NCI-H345 (cell line): ENCODE measurements at regions not wholly inside any gene's neighbourhood (a gene's known extent, or its start where the extent isn't known, plus 50 kb on each side); places are given as distances from the start of the nearest gene placed in this dataset.

ENCODE experiments used
- DNase-seq: peaks from one replicate; lab custom pipeline; 2025; lab: John Stamatoyannopoulos, UW

GRCh38 chr2:121969166-121969565 lies 213.7 kb downstream of the TSN start:
- DNase-seq: no peak

- no peak for DNase-seq
Measured at GRCh38 chr2:121969766-121970639, 214.6 kb downstream of the TSN start.

DNA sequence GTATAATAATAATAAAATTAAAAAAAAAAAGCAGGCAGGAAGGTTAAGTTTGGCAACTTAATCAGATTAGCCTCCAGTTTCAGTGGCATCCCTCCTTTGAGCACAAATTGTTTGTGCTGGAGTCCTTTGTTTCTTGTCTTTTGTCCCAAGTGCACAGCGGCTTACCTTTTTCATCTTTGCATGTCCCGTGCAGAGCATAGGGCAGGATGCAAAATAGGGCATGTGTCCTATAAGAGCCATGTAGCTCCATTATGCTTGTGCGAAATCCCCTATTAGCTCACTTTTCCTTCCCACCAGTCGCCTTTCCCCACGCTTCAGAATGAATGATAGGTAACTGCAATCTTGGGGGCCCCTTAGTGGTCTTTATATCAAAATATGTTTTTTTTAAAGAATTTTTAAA lies 216.8 kb downstream of the TSN start:
- no peak for DNase-seq

DNA sequence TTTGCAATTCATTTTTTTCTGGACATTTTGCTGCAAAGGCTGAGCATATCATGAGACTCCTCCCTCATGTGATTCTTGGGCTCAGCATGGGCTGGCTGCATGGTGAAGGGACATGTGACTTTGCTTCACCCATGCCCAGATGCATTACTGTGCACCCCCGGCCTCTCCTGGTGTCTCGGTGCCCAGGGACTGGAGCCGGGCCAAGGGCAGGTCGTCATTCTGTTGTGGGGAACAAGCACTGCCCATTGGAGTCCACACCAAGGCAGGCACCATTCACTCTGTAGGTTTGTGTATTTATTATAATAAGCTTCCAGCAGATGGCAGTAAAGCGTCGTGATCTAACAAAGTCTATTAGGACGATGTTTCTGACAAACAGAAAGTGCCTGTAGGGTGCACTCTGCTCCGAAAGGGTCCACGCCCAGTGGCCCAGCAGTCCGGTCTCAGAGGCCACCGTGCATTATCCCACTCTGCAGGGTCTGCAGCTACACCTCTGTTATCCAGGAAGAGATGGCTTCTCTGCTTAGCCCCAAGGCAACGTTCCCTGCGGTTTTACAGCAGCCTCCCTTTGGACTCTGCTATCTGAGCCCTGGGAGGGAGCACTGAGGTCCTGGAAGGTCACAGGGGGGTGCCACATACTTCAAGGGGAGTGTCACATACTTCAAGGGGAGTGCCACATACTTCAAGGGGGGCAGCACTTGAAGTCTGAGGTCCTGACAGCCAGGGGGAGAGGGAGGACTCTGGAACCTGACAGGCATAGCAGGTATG lies 219.6 kb downstream of the TSN start:
- peak; percentile 86 for DNase-seq

GRCh38 chr2:121976926-121977325 lies 221.5 kb downstream of the TSN start:
- DNase-seq: no peak

GRCh38 chr2:121977326-121977725 lies 221.9 kb downstream of the TSN start:
- DNase-seq: no peak

DNA sequence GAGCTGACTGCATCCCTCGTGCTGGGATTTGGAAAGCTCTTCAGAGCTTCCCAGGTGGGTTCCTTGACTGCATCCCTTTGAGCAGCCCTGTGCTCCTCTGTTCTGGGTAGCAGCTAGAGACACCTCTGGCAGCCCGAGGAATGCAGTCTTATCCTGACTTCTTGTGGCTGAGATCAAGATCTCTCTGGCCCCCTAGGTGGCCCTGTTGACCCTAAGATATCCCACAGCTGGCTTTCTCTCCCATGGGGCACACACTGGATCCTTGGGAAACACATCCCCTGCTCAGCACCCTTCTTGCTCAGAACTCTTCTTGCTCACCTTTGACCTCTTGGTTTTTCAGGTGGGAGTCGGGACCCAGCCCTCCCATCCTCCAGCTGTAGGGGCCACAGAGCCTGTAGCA lies 237.2 kb downstream of the TSN start:
- no peak for DNase-seq

DNA sequence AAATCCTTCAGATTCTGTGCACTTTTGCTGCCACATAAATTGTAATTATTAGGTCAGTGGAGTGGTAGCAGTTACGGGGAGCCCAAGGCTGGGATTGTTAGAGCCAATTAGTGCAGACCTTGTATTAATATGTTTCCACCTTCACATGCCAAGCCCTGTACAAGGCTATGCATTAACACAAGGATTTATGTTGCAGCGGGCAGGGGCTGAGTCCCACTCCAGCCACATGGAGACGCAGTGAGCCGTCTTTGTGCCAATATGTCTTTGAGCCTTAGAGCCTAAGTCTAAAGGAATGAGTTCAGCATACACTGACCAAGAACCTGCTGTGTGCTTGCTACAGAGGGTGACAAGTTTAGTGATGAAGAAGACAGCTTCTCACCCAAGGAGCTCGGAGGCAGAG lies 238.2 kb downstream of the TSN start:
- no peak for DNase-seq

GRCh38 chr2:121994238-121995206 lies 239.1 kb downstream of the TSN start:
- no peak for DNase-seq

GRCh38 chr2:121998751-121999150 lies 243.3 kb downstream of the TSN start:
- DNase-seq: no peak

DNA sequence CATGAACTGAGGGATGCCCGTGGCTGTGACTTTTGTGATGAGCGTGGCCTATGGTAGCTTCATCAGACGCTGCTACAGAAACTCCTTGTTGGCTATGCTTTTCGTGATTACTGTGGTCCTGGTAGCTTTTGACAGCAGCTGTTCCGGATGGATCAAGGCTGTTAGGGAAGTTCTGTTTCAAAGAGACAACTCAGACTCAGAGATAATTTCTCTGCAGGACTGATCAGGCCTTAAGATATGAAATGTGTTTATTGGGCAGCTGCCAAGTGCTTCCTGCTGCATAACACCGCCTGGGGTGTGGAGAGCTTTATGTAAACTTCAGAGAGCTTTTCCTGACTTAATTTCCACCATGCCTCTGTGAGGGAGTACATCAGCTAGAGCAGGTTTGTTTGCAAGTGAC lies 243.8 kb downstream of the TSN start:
- DNase-seq: peak; percentile 79

- DNase-seq: no peak
Measured at GRCh38 chr2:122000556-122001340, 245.3 kb downstream of the TSN start.

GRCh38 chr2:122001441-122001874 lies 246.0 kb downstream of the TSN start:
- no peak for DNase-seq

GRCh38 chr2:122003196-122003940 lies 247.9 kb downstream of the TSN start:
- DNase-seq: peak; percentile 55

DNA sequence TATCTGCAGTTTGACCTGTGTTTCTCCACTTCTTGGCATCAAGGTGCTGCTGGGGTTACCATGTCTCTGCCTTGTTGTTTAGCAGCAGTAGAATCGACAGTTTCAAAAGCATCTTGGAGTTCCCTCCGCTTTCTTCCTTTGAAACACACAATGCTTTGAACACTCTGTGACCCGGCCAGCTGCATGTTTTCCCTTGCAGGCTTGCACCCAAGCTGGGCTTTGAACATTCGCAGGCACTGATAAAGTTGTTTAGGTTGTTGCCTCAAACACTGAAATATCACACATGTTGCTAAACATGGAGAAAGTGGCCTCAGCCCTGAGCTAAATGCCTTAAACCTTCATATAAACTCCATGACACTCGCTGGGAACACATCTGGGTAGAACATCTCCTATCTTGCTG lies 251.7 kb downstream of the TSN start:
- DNase-seq: no peak

- no peak for DNase-seq
Measured at GRCh38 chr2:122007577-122007976, 252.1 kb downstream of the TSN start.

- no peak for DNase-seq
Measured at GRCh38 chr2:122009561-122009960, 254.1 kb downstream of the TSN start.

- DNase-seq: no peak
Measured at GRCh38 chr2:122011493-122012270, 256.2 kb downstream of the TSN start.

DNA sequence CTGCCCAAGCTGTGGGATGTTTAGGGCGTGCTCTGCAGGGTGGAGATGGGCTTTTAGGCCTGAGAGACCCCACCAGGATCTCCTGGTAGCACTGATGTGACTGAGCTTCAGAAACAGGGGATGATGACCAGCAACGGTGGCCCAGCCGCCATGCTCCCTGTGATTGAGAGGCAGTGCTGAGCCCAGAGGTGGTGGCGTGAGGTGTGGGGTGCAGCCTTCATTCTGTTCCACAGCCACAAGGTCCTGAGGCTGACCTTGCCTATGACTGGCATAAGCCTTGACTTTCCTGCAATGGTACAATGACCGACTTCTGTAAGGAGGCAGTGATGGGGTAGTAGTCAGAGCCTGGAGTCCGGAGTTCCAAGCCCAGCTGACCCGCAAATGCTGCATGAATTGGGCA lies 263.3 kb downstream of the TSN start:
- DNase-seq: no peak

- no peak for DNase-seq
Measured at GRCh38 chr2:122019724-122020123, 264.3 kb downstream of the TSN start.
